C4-2B (cell line): ENCODE measurements at regions not wholly inside any gene's neighbourhood (a gene's known extent, or its start where the extent isn't known, plus 50 kb on each side); places are given as distances from the start of the nearest gene placed in this dataset.

Experiments used
- H3K27ac ChIP-seq: fragments of 450-650 bp; 2 replicates; pipeline ENCODE4 v1.5.1; 2017
- CTCF ChIP-seq: fragments of 450-650 bp; conservative IDR thresholded peaks from 2 replicates; pipeline ENCODE4 v1.5.1; 2017; ENCODE audit warnings: mild to moderate bottlenecking
- ZFX ChIP-seq: fragments of 450-650 bp; IDR thresholded peaks from 2 replicates; pipeline ENCODE4 v1.6.1; 2017

- H3K27ac ChIP-seq = no peak overlapping the region
- TF ChIP-seq ZFX (no peak), CTCF (no peak)
Measured at GRCh38 chr2:101550555-101550954, 75.6 kb upstream of the RFX8 start.

GRCh38 chr2:101549371-101549770 lies 74.5 kb upstream of the RFX8 start:
- H3K27ac ChIP-seq = no peak overlapping the region
- TF ChIP-seq CTCF = no peak

- TF ChIP-seq ZFX (no peak), CTCF (no peak)
- H3K27ac ChIP-seq = no peak overlapping the region
Measured at GRCh38 chr2:101546376-101547058, 71.6 kb upstream of the RFX8 start.

- H3K27ac ChIP-seq = no peak overlapping the region
- TF ChIP-seq ZFX (no peak), CTCF (no peak)
Measured at GRCh38 chr2:101545950-101546349, 71.0 kb upstream of the RFX8 start.

- TF ChIP-seq CTCF (no peak), ZFX (no peak)
- no peak overlapping the region for H3K27ac ChIP-seq
Measured at GRCh38 chr2:101540518-101540917, 65.6 kb upstream of the RFX8 start.

GRCh38 chr2:101538076-101538475 lies 63.2 kb upstream of the RFX8 start:
- no peak overlapping the region for H3K27ac ChIP-seq
- no peak for TF ChIP-seq ZFX

GRCh38 chr2:101534149-101534611 lies 59.3 kb upstream of the RFX8 start:
- no peak overlapping the region for H3K27ac ChIP-seq

More at GRCh38 chr2:101534149-101534611, 59.3 kb upstream of the RFX8 start:
- TF ChIP-seq CTCF = no peak
- TF ChIP-seq ZFX = no peak
